ENCODE measurements at regions not wholly inside any gene's neighbourhood (a gene's known extent, or its start where the extent isn't known, plus 50 kb on each side); places are given as distances from the start of the nearest gene placed in this dataset.

- no peaks in the 10 kb centered on the region for H3K9me3 Mint-ChIP-seq (ENCODE audit: unreplicated experiment)
- Histone ChIP-seq H3K27me3 (ENCODE audit: insufficient read depth, low read length) (no peaks in the 10 kb centered on the region), H3K4me1 (ENCODE audit: insufficient read depth, low read length) (no peaks in the 10 kb centered on the region), H4K20me1 (ENCODE audit: insufficient read depth, low read length) (no peaks in the 10 kb centered on the region), H3K27ac (ENCODE audit: low read depth, low read length) (no peak overlapping the region), H3K4me2 (ENCODE audit: low read length) (no peak overlapping the region), H3K9ac (ENCODE audit: low read length) (no peak overlapping the region), H2AFZ (ENCODE audit: low read depth, low read length) (no peak overlapping the region), H3K79me2 (ENCODE audit: insufficient read depth, low read length) (no peaks in the 10 kb centered on the region), H3K36me3 (ENCODE audit: insufficient read depth, low read length) (no peaks in the 10 kb centered on the region), H3K9me3 (ENCODE audit: insufficient read depth, low read depth, low read length) (no peaks in the 10 kb centered on the region), H3K4me3 (ENCODE audit: insufficient read depth, low read depth, low read length) (no peak overlapping the region)
- peak; percentile 93 for DNase-seq (ENCODE audit: low read depth)
- H3K4me1 Mint-ChIP-seq (ENCODE audit: low read depth, unreplicated experiment): peaks cover 2% of the 10 kb centered on the region
- peak; percentile 81 for FAIRE-seq
- H3K4me3 Mint-ChIP-seq (ENCODE audit: unreplicated experiment): no peak overlapping the region
- no peak overlapping the region for H3K27ac Mint-ChIP-seq (ENCODE audit: unreplicated experiment)
- H3K27me3 Mint-ChIP-seq (ENCODE audit: low read depth, unreplicated experiment): no peaks in the 10 kb centered on the region
- TF ChIP-seq EZH2 (IDR thresholded peaks at IDR 0.05; ENCODE audit: insufficient read depth, low read length): no peak
- TF ChIP-seq CTCF (IDR thresholded peaks at IDR 0.05; ENCODE audit: insufficient read depth, low read depth, low read length): no peak
- no peaks in the 10 kb centered on the region for H3K36me3 Mint-ChIP-seq (ENCODE audit: low read depth, unreplicated experiment)
Observed at GRCh38 chr11:103773059-103773458, 263.4 kb upstream of the DDI1 start.

GRCh38 chr11:103773537-103773936, 262.9 kb upstream of the DDI1 start:
- no peaks in the 10 kb centered on the region for H3K79me2 ChIP-seq (ENCODE audit: insufficient read depth, low read length)
- no peaks in the 10 kb centered on the region for H4K20me1 ChIP-seq (ENCODE audit: insufficient read depth, low read length)
- no peak overlapping the region for H3K4me2 ChIP-seq (ENCODE audit: low read length)
- TF ChIP-seq EZH2 (IDR thresholded peaks at IDR 0.05; ENCODE audit: insufficient read depth, low read length): no peak
- DNase-seq (ENCODE audit: low read depth) (no peak), FAIRE-seq (no peak)
- Mint-ChIP-seq H3K27ac (ENCODE audit: unreplicated experiment) (no peak overlapping the region), H3K4me3 (ENCODE audit: unreplicated experiment) (no peak overlapping the region), H3K36me3 (ENCODE audit: low read depth, unreplicated experiment) (no peaks in the 10 kb centered on the region), H3K27me3 (ENCODE audit: low read depth, unreplicated experiment) (no peaks in the 10 kb centered on the region), H3K9me3 (ENCODE audit: unreplicated experiment) (no peaks in the 10 kb centered on the region), H3K4me1 (ENCODE audit: low read depth, unreplicated experiment) (peaks cover 2% of the 10 kb centered on the region)
- no peak overlapping the region for H3K4me3 ChIP-seq (ENCODE audit: insufficient read depth, low read depth, low read length)
- no peak overlapping the region for H3K9ac ChIP-seq (ENCODE audit: low read length)
- no peak overlapping the region for H3K27ac ChIP-seq (ENCODE audit: low read depth, low read length)
- no peaks in the 10 kb centered on the region for H3K27me3 ChIP-seq (ENCODE audit: insufficient read depth, low read length)
- no peaks in the 10 kb centered on the region for H3K36me3 ChIP-seq (ENCODE audit: insufficient read depth, low read length)
- no peaks in the 10 kb centered on the region for H3K9me3 ChIP-seq (ENCODE audit: insufficient read depth, low read depth, low read length)
- no peak overlapping the region for H2AFZ ChIP-seq (ENCODE audit: low read depth, low read length)
- H3K4me1 ChIP-seq (ENCODE audit: insufficient read depth, low read length): no peaks in the 10 kb centered on the region

GRCh38 chr11:103779054-103779453, 257.4 kb upstream of the DDI1 start:
- no peak overlapping the region for H3K4me3 Mint-ChIP-seq (ENCODE audit: unreplicated experiment)
- no peak overlapping the region for H3K27ac Mint-ChIP-seq (ENCODE audit: unreplicated experiment)
- H3K36me3 Mint-ChIP-seq (ENCODE audit: low read depth, unreplicated experiment): no peaks in the 10 kb centered on the region
- Histone ChIP-seq H4K20me1 (ENCODE audit: insufficient read depth, low read length) (no peaks in the 10 kb centered on the region), H3K4me2 (ENCODE audit: low read length) (no peak overlapping the region), H3K9me3 (ENCODE audit: insufficient read depth, low read depth, low read length) (no peaks in the 10 kb centered on the region), H3K27me3 (ENCODE audit: insufficient read depth, low read length) (no peaks in the 10 kb centered on the region), H3K27ac (ENCODE audit: low read depth, low read length) (no peak overlapping the region), H2AFZ (ENCODE audit: low read depth, low read length) (no peak overlapping the region), H3K4me3 (ENCODE audit: insufficient read depth, low read depth, low read length) (no peak overlapping the region), H3K4me1 (ENCODE audit: insufficient read depth, low read length) (peaks cover 3% of the 10 kb centered on the region), H3K36me3 (ENCODE audit: insufficient read depth, low read length) (no peaks in the 10 kb centered on the region), H3K9ac (ENCODE audit: low read length) (no peak overlapping the region), H3K79me2 (ENCODE audit: insufficient read depth, low read length) (no peaks in the 10 kb centered on the region)
- DNase-seq (ENCODE audit: low read depth) (peak; percentile 30), FAIRE-seq (no peak)
- H3K9me3 Mint-ChIP-seq (ENCODE audit: unreplicated experiment): no peaks in the 10 kb centered on the region
- no peaks in the 10 kb centered on the region for H3K27me3 Mint-ChIP-seq (ENCODE audit: low read depth, unreplicated experiment)
- TF ChIP-seq EZH2 (IDR thresholded peaks at IDR 0.05; ENCODE audit: insufficient read depth, low read length): no peak
- TF ChIP-seq CTCF (IDR thresholded peaks at IDR 0.05; ENCODE audit: insufficient read depth, low read depth, low read length): no peak
- no peaks in the 10 kb centered on the region for H3K4me1 Mint-ChIP-seq (ENCODE audit: low read depth, unreplicated experiment)
